NOMO-1 treated with dmso at 0.1 percent for 144 hours (cell line): ENCODE measurements at regions not wholly inside any gene's neighbourhood (a gene's known extent, or its start where the extent isn't known, plus 50 kb on each side); places are given as distances from the start of the nearest gene placed in this dataset.

ENCODE experiments used
- DNase-seq: peaks from one replicate; lab custom pipeline; 2025; ENCODE audit not compliant: unreplicated experiment; lab: John Stamatoyannopoulos, UW

DNA sequence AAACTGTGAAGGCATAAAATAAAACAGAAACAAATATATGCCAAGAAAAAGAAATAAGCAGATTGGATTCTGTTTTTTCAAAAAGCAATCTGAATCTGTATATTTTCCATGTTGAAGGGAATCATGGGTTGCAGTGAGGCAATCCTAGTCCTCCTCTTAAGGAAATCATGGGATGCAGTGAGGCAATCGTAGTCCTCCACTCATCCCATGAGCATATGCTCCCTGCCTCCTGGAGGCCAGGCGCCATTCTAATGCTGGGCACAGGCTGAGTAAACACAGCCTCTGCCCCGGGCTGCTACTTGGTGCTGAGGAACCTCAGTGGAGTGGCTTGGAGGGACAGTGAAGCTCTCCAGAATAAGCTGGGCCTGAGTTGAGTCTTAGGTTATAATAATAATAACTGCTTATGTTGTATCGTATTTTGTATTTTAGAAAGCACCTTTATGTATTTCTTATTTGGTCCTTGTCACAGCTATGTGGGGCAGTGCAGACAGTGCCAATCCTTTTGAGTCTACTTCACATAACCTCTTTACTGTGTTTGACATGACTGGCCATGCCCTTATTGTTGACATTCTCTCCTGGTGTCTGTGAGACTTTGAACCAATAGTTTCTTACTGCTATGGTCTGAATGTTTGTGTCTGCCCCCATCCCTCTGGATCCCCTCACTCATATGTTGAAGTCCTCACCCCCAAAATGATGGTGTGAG, 56.6 kb upstream of the CITED2 start:
- DNase-seq: no peak

DNA sequence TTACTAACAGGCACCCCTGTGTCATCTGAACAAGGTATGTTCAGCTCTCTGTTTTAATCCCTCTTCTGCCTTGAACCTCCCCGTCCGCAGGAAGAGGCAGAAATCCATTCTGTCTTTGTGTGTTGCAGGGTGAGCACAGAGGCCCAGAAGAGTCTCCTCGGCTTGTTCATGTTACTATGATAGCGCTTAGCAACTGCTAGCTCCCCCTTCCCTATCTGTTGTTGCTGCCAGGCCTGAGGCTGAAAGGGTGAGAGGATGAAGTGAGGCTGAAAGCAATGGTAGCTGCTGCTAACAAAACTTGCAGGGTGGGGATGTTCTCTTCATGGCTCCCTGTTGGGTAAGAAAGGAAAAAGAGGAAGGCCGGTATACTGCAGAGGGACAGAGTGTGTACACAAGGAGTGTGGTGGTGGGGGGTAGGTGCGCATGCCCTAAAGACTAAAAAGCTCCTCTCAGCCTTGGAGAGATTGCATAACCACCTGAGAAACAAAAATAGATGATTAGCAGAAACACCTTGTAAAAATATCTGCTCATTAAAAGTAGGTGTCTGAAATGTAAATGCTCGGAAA, 55.2 kb upstream of the CITED2 start:
- DNase-seq: peak; percentile 83

DNA sequence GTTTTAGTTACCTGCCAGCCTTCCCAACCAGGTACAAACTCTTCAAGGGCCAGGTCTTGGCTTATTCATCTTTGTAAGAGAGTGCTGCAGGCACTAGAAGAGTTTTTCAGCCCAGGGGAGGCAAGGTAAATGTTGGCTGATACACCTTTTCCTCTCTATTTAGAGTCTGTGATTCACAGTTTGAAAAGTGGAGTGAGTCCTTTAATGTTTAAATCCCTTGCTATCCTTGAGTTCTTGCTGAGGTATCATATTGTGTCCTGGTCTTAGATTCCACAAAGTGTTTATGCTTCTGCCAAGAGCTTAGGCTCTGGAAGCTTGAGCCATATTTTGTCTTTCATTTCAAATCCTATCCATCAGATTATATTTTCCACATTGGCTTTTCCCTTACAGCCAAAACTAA, 52.8 kb upstream of the CITED2 start:
- DNase-seq: no peak

DNA sequence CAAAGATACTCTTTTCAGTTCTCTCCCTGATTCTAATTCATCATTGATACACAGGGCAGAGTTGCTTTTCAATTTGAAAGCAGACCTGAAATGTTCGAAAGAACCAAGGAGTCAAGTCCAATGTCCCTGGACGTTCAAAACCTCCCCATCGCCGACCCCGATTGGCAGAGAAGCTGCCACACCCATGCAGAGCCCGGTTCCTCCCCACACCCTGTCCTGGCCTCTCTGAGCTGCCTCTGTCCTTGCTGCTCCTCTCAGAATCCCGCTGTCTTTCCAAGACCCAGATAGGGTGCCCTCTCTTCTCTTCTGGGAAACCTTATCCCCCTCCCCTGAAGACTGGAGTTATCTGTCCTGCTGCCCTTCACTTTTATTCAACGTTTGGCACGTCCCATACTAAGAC, 52.3 kb upstream of the CITED2 start:
- DNase-seq: no peak

DNA sequence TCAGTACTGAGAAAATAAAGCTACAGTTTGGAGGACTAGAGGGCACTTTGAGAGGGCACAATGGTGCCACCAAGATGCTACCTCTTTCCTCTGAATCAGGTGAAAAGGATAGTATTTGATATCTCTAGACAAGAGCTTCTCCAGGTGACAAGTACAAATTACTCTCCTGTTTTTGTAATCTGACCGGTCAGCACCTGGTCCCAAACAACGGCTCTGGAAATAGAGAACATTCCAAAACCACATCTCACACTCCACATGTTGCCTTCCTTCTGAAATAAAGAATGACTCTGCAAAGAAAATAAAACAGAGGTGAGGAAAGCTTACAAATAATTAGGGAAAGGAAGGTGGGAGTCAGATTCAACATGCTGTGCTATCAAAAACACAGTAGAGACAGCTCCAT, 51.3 kb upstream of the CITED2 start:
- no peak for DNase-seq

DNA sequence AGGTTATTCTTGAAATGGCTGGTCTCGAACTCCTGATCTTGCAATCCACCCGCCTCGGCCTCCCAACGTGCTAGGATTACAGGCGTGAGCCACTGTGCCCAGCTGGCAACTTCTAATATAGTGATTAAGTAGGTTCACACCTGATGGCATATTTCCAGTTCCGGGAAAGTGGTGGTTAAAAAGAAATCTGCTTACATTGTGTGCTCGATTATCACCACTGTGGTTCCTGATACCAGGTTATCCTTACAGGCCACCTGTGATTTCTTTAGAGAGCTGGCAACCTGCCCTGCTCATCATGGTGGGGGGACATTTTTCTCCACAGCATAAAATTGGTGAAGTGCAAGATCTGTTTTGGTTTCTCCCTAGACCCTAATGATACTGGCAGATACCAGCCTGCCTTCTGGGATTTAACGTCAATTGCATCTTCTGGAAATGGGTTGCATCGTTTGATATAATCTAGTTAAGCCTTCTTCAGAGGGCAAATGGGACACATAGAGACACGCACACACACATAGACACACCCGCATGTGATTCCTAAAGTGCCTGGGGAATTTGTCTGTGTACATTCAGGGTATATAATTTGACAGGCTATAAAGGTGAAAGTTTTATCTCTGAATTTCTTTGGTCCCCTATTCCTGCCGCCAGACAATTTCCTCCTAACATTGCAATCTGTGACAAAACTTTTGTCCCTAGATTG, 49.7 kb upstream of the CITED2 start:
- no peak for DNase-seq
